Parathyroid adenoma (tissue), 2 donors: ENCODE measurements at regions not wholly inside any gene's neighbourhood (a gene's known extent, or its start where the extent isn't known, plus 50 kb on each side); places are given as distances from the start of the nearest gene placed in this dataset.

Experiments used
- H2AFZ ChIP-seq: fragments of 300-600 bp; sonication (generic); one replicate; pipeline ENCODE4 v1.7.0; 2017; ENCODE audit warnings: antibody characterized with exemption, mild to moderate bottlenecking
- H3K27ac ChIP-seq: fragments of 300-600 bp; sonication (generic); one replicate; pipeline ENCODE4 v1.7.0; 2017
- H3K27me3 ChIP-seq: fragments of 300-600 bp; sonication (generic); one replicate; pipeline ENCODE4 v1.7.0; 2017; ENCODE audit warnings: low read length; ENCODE audit not compliant: control insufficient read depth, insufficient read depth
- H3K36me3 ChIP-seq: fragments of 300-600 bp; sonication (generic); one replicate; pipeline ENCODE4 v1.7.0; 2017; ENCODE audit warnings: low read length; ENCODE audit not compliant: control insufficient read depth, insufficient read depth
- H3K4me1 ChIP-seq: fragments of 300-600 bp; sonication (generic); one replicate; pipeline ENCODE4 v1.7.0; 2017; ENCODE audit warnings: control low read depth
- H3K4me2 ChIP-seq: fragments of 300-600 bp; sonication (generic); one replicate; pipeline ENCODE4 v1.7.0; 2017; ENCODE audit warnings: low read length
- H3K4me3 ChIP-seq: fragments of 300-600 bp; sonication (generic); one replicate; pipeline ENCODE4 v1.7.0; 2017; ENCODE audit warnings: low read depth, low read length
- H3K79me2 ChIP-seq: fragments of 300-600 bp; sonication (generic); one replicate; pipeline ENCODE4 v1.7.0; 2017; ENCODE audit warnings: control low read depth
- H3K9ac ChIP-seq: fragments of 300-600 bp; sonication (generic); one replicate; pipeline ENCODE4 v1.7.0; 2017; ENCODE audit warnings: mild to moderate bottlenecking
- H3K9me3 ChIP-seq: fragments of 300-600 bp; sonication (generic); one replicate; pipeline ENCODE4 v1.7.0; 2017; ENCODE audit warnings: low read length; ENCODE audit not compliant: control insufficient read depth
- TF ChIP-seq, protein P1 (sequence below): fragments of 300-600 bp; sonication (generic); IDR thresholded peaks from one replicate; pipeline ENCODE4 v1.7.0; 2017; ENCODE audit warnings: antibody characterized with exemption, mild to moderate bottlenecking
- donor health status: primary hyperparathyroidism.

DNA sequence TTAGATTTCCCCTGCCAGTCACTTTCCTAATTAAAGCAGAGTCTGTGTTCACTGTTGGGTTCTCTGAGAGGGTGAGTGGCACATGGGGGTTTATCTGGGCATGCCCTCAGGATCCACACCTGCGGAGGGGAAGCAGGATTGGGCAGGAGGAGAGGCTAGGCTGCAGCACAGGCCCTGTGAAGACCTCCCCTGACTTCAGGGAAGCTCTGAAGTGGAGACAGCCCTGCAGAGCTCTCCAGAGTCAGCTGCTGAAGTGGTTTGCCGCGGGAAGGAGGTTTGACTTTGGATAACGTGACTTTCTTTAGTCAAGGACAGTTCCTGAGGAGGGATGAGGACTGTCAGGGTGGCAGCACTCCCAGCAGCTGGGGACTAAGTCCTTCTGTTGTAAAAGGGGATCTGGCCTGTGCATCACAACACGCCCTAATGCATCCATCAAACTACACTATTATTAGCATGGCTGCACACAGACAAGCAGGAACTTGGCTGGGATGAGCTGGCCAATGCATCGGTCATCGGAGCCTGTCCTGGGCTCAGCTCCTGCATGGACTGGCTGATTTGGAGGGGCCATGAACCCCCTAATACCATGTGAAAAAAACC is 50.9 kb upstream of the LEP start:
- no peak overlapping the region for H3K9ac ChIP-seq
- no peak overlapping the region for H3K27ac ChIP-seq
- no peaks in the 10 kb centered on the region for H3K4me1 ChIP-seq
- no peak overlapping the region for H3K4me3 ChIP-seq
- no peaks in the 10 kb centered on the region for H3K36me3 ChIP-seq
- TF ChIP-seq, protein P1, sequence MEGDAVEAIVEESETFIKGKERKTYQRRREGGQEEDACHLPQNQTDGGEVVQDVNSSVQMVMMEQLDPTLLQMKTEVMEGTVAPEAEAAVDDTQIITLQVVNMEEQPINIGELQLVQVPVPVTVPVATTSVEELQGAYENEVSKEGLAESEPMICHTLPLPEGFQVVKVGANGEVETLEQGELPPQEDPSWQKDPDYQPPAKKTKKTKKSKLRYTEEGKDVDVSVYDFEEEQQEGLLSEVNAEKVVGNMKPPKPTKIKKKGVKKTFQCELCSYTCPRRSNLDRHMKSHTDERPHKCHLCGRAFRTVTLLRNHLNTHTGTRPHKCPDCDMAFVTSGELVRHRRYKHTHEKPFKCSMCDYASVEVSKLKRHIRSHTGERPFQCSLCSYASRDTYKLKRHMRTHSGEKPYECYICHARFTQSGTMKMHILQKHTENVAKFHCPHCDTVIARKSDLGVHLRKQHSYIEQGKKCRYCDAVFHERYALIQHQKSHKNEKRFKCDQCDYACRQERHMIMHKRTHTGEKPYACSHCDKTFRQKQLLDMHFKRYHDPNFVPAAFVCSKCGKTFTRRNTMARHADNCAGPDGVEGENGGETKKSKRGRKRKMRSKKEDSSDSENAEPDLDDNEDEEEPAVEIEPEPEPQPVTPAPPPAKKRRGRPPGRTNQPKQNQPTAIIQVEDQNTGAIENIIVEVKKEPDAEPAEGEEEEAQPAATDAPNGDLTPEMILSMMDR: no peak
- no peak overlapping the region for H3K4me2 ChIP-seq
- no peaks in the 10 kb centered on the region for H3K9me3 ChIP-seq
- no peak overlapping the region for H2AFZ ChIP-seq
- no peaks in the 10 kb centered on the region for H3K27me3 ChIP-seq
- H3K79me2 ChIP-seq: no peaks in the 10 kb centered on the region

DNA sequence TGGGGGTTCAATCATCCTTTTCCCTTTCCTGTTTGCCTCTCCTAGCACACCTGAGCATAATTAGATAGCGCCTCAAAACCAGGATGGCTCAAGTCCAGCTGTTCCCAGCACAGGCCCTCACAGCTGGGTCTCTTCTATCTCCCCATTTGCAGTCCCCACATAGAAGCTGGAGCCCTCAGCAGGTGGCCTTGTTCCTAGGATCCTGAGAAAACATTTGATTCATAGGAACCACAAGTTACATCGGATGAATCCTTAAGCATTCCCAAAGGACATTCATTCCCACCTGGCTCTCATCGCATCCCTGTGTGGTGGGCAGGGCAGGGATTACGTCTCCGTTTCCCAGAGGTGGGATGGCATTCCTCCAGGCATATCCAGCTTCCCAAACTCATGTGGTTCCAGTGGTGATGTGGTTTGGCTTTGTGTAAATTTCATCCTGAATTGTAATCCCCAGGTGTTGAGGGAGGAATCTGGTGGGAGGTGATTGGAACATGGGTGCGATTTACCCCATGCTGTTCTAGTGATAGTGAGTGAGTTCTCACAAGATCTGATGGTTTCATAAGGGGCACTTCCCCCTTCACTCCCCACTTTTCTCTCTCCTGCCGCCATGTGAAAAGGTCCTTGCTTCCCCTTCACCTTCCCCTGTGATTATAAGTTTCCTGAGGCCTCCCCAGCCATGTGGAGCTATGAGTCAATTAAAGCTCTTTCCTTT is 49.8 kb upstream of the LEP start:
- Histone ChIP-seq H3K79me2 (no peaks in the 10 kb centered on the region), H3K9ac (no peak overlapping the region), H3K4me1 (no peaks in the 10 kb centered on the region), H3K27me3 (no peaks in the 10 kb centered on the region), H3K4me3 (no peak overlapping the region), H3K9me3 (no peaks in the 10 kb centered on the region), H3K36me3 (no peaks in the 10 kb centered on the region), H3K4me2 (no peak overlapping the region), H3K27ac (no peak overlapping the region), H2AFZ (no peak overlapping the region)
- TF ChIP-seq, protein P1: no peak
